Heart right ventricle (tissue), 16 donors: ENCODE measurements at regions not wholly inside any gene's neighbourhood (a gene's known extent, or its start where the extent isn't known, plus 50 kb on each side); places are given as distances from the start of the nearest gene placed in this dataset.

ENCODE experiments used
- ATAC-seq, 8 donors: fragments of 200-7000 bp; cut with Tn5 transposase; one replicate each; pipeline ENCODE4 v1.9.1; 2020; ENCODE audit warnings: mild to moderate bottlenecking in 8 of 8, moderate library complexity in 8 of 8, moderate number of reproducible peaks in 1 of 8
- DNase-seq, 2 donors: peaks; one replicate each; pipeline ENCODE4 v3.0.0-alpha.2; 2020
- H3K27ac ChIP-seq, 10 donors: fragments of 200-600 bp; sonication (generic) in 2 of 10; one replicate each; pipeline versions ENCODE4 v1.5.0 to v1.8.0; 2020 to 2022; ENCODE audit warnings: mild to moderate bottlenecking in 3 of 10
- H3K27me3 ChIP-seq, 7 donors: fragments of 200-600 bp; one replicate each; pipeline ENCODE4 v1.8.0; 2021 to 2022; ENCODE audit warnings: mild to moderate bottlenecking in 2 of 7
- H3K36me3 ChIP-seq, 9 donors: fragments of 200-600 bp; sonication (generic) in 1 of 9; one replicate each; pipeline versions ENCODE4 v1.5.0 to v1.8.0; 2020 to 2022; ENCODE audit warnings: mild to moderate bottlenecking in 2 of 9
- H3K4me1 ChIP-seq, 9 donors: fragments of 200-600 bp; sonication (generic) in 1 of 9; one replicate each; pipeline versions ENCODE4 v1.5.0 to v1.8.0; 2020 to 2022; ENCODE audit warnings: mild to moderate bottlenecking in 4 of 9
- H3K4me3 ChIP-seq, 10 donors: fragments of 200-600 bp; sonication (generic) in 2 of 10; one replicate each; pipeline versions ENCODE4 v1.5.0 to v1.8.0; 2020 to 2022; ENCODE audit warnings: mild to moderate bottlenecking in 7 of 10, moderate library complexity in 2 of 10
- H3K9me3 ChIP-seq, 11 donors: fragments of 200-600 bp in 10 of 11; sonication (generic) in 2 of 11; one replicate each; pipeline versions ENCODE4 v1.5.0 to v1.8.0; 2013 to 2022; ENCODE audit warnings: mild to moderate bottlenecking in 2 of 11, control low read depth in 1 of 11, moderate library complexity in 1 of 11
- CTCF ChIP-seq, 9 donors: fragments of 200-600 bp; sonication (generic) in 2 of 9; IDR thresholded peaks; one replicate each; pipeline versions ENCODE4 v1.5.0 to v1.8.0; 2021 to 2022; ENCODE audit warnings: antibody characterized with exemption in 9 of 9, mild to moderate bottlenecking in 5 of 9, moderate library complexity in 1 of 9
- WGBS, 2 donors: extraction: QIAGEN DNeasy Blood & Tissue Kit; methylation state at CpG; one replicate each; pipeline ENCODE4 v1.1.7; 2013; ENCODE audit warnings: inconsistent platforms in 1 of 2; 5-methylcytosine and 5-hydroxymethylcytosine counted together
- intact Hi-C, 10 donors: fragments of 100-400 bp; cut with DNase I; formaldehyde crosslinking; loops; one replicate each; pipeline versions ENCODE4 v1.11.1 to v1.14.2; 2022
- donor health status: Arrhythmogenic right ventricular cardiomyopathy.
- donor health status: ischemic (EF 13 %, LVEDD 7.1; RV severe dilation, severe dysfunction).
- donor health status: healthy with polysubstance abuse.
- donor health status: DM: no; HTN: yes; CAD: no.
- donor health status: DM: no; HTN: no; CAD: no.
- donor health status: ischemic (EF 25% LVEDD 6.9; RV normal size, moderate dysfunction).
- donor health status: ischemic (EF 25% LVEDD 5.7; RV mildly dilated, moderate dysfunction).
- donor health status: healthy.
- donor health status: DM: yes; HTN: yes; CAD: no.
- donor health status: Ischemic cardiomyopathy.
- donor health status: ischemic (EF 35%, LVEDD 5.7; RV mildly dilated, moderate dysfunction).
- donor health status: nonischemic (EF 11% LVEDD 7.7; RV severe dilation, severe dysfunction).
- donor health status: DM: yes; HTN: yes; CAD: no.
- donor health status: PGD.
- donor health status: ischemic (EF 29% LVEDD 5.4; RV normal size, mild dysfunction).
- donor health status: nonischemic (EF 23%, LVEDD 6.1; RV moderate dilation, normal function).

- 74 to 75% methylated on average over 4 of the region's 4 CpGs for WGBS, 2 donors
- Histone ChIP-seq H3K27ac (no peak overlapping the region), H3K4me3 (no peak overlapping the region), H3K4me1 (no peaks in the 10 kb centered on the region), H3K27me3 (no peaks in the 10 kb centered on the region), H3K36me3 (no peaks in the 10 kb centered on the region), H3K9me3 (no peaks in the 10 kb centered on the region)
- intact Hi-C loops = no loop called here
- DNase-seq (no peak), ATAC-seq (no peak)
- TF ChIP-seq CTCF (IDR thresholded peaks at IDR 0.05) = no peak
Measured at GRCh38 chr3:86229086-86229774, 761.7 kb downstream of the VGLL3 start.

- H3K4me3 ChIP-seq = no peak overlapping the region
- 65 to 73% methylated on average over 4 of the region's 4 CpGs for WGBS, 2 donors
- H3K9me3 ChIP-seq = no peaks in the 10 kb centered on the region
- no peak for ATAC-seq
- intact Hi-C loops = no loop called here
- no peak overlapping the region for H3K27ac ChIP-seq
- DNase-seq = no peak
- H3K27me3 ChIP-seq = no peaks in the 10 kb centered on the region
- H3K36me3 ChIP-seq = no peaks in the 10 kb centered on the region
- no peak for TF ChIP-seq CTCF (IDR thresholded peaks at IDR 0.05)
- no peaks in the 10 kb centered on the region for H3K4me1 ChIP-seq
Measured at GRCh38 chr3:86228101-86228500, 762.8 kb downstream of the VGLL3 start.

GRCh38 chr3:86225461-86225860 lies 765.5 kb downstream of the VGLL3 start:
- intact Hi-C loops = no loop called here
- Histone ChIP-seq H3K9me3 (peaks cover 0 to 13% (median 0%) of the 10 kb centered on the region in 11 donors), H3K27ac (no peak overlapping the region), H3K4me1 (no peaks in the 10 kb centered on the region), H3K27me3 (no peaks in the 10 kb centered on the region), H3K4me3 (no peak overlapping the region), H3K36me3 (no peaks in the 10 kb centered on the region)
- 67 to 72% methylated on average over 3 of the region's 3 CpGs for WGBS, 2 donors
- ATAC-seq (no peak), DNase-seq (no peak)
- TF ChIP-seq CTCF (IDR thresholded peaks at IDR 0.05) = no peak

- no peaks in the 10 kb centered on the region for H3K4me1 ChIP-seq
- H3K27ac ChIP-seq = no peak overlapping the region
- H3K27me3 ChIP-seq = no peaks in the 10 kb centered on the region
- ATAC-seq (no peak), DNase-seq (no peak)
- WGBS, 2 donors = 90 to 92% methylated on average over 3 of the region's 3 CpGs
- intact Hi-C loops = no loop called here
- H3K4me3 ChIP-seq = no peak overlapping the region
- no peaks in the 10 kb centered on the region for H3K36me3 ChIP-seq
- no peak for TF ChIP-seq CTCF (IDR thresholded peaks at IDR 0.05)
- H3K9me3 ChIP-seq = peaks cover 0 to 21% (median 0%) of the 10 kb centered on the region in 11 donors
Measured at GRCh38 chr3:86221601-86222000, 769.3 kb downstream of the VGLL3 start.
